ENCODE measurements at regions not wholly inside any gene's neighbourhood (a gene's known extent, or its start where the extent isn't known, plus 50 kb on each side); places are given as distances from the start of the nearest gene placed in this dataset.
"Not testable (repeated sequence)": the region's sequence is repeated elsewhere in the genome, so short reads cannot be mapped to it uniquely, and the experiment has no call there.

DNA sequence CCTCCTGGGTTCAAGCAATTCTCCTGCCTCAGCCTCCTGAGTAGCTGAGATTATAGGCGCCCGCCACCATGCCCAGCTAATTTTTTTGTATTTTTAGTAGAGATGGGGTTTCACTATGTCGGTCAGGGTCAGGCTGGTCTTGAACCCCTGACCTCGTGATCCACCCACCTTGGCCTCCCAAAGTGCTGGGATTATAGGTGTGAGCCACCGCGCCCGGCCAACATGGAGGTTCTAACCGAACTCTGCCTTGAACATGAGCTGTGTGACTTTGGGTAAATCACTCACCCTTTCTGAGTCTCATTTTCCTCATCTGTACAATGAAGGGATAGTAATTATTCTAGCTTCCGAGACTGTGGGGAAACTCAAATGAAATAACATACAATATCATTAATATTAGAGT lies 133.5 kb upstream of the RFLNA start:
- TF ChIP-seq, protein P1, sequence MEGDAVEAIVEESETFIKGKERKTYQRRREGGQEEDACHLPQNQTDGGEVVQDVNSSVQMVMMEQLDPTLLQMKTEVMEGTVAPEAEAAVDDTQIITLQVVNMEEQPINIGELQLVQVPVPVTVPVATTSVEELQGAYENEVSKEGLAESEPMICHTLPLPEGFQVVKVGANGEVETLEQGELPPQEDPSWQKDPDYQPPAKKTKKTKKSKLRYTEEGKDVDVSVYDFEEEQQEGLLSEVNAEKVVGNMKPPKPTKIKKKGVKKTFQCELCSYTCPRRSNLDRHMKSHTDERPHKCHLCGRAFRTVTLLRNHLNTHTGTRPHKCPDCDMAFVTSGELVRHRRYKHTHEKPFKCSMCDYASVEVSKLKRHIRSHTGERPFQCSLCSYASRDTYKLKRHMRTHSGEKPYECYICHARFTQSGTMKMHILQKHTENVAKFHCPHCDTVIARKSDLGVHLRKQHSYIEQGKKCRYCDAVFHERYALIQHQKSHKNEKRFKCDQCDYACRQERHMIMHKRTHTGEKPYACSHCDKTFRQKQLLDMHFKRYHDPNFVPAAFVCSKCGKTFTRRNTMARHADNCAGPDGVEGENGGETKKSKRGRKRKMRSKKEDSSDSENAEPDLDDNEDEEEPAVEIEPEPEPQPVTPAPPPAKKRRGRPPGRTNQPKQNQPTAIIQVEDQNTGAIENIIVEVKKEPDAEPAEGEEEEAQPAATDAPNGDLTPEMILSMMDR (IDR thresholded peaks at IDR 0.05): not testable (repeated sequence)
- TF ChIP-seq EZH2 (IDR thresholded peaks at IDR 0.05; ENCODE audit: borderline replicate concordance, insufficient read depth, low read depth, low read length, poor library complexity, severe bottlenecking): not testable (repeated sequence)

All from B cell (primary cell).